WTC11 (cell line): ENCODE measurements at regions not wholly inside any gene's neighbourhood (a gene's known extent, or its start where the extent isn't known, plus 50 kb on each side); places are given as distances from the start of the nearest gene placed in this dataset.

Experiments used
- ATAC-seq: fragments of 200-7000 bp; cut with Tn5 transposase; 2 replicates; pipeline ENCODE4 v1.10.0; 2021; ENCODE audit warnings: mild to moderate bottlenecking, moderate library complexity
- CTCF ChIA-PET: fragments of 300-600 bp; sonication (Branson Sonifier 250); formaldehyde crosslinking; loops from one replicate; lab custom pipeline; 2021; ENCODE audit warnings: antibody characterized with exemption; lab: Charles Lee
- POLR2A ChIA-PET: fragments of 350-600 bp; sonication (Branson Sonifier 250); formaldehyde crosslinking; loops from one replicate; lab custom pipeline; 2021; ENCODE audit warnings: antibody characterized with exemption; lab: Charles Lee
- DNase-seq: peaks from one replicate; pipeline ENCODE4 v3.0.0; 2021; ENCODE audit warnings: low spot score
- H3K27ac Mint-ChIP-seq: 2 replicates; pipeline ENCODE4 v1.8.0; 2021; ENCODE audit warnings: mixed read lengths
- H3K27me3 Mint-ChIP-seq: 2 replicates; pipeline ENCODE4 v1.8.0; 2021; ENCODE audit warnings: low read depth, mild to moderate bottlenecking, moderate library complexity, mixed read lengths
- H3K36me3 Mint-ChIP-seq: 2 replicates; pipeline ENCODE4 v1.8.0; 2021; ENCODE audit warnings: mixed read lengths
- H3K4me1 Mint-ChIP-seq: 2 replicates; pipeline ENCODE4 v1.8.0; 2022; ENCODE audit warnings: mixed read lengths
- H3K4me3 Mint-ChIP-seq: 2 replicates; pipeline ENCODE4 v1.8.0; 2021; ENCODE audit warnings: mild to moderate bottlenecking, moderate library complexity, mixed read lengths
- H3K9me3 Mint-ChIP-seq: 2 replicates; pipeline ENCODE4 v1.8.0; 2021; ENCODE audit warnings: mixed read lengths
- ATF1 ChIP-seq: sonication (generic); formaldehyde crosslinking; IDR thresholded peaks from 2 replicates; pipeline ENCODE4 v1.8.1; 2023; ENCODE audit warnings: mild to moderate bottlenecking, moderate library complexity, missing genetic modification reagents
- GRHL2 ChIP-seq: fragments of 250-450 bp; sonication (Bioruptor Pico); IDR thresholded peaks from 2 replicates; pipeline ENCODE4 v1.8.0; 2022; ENCODE audit warnings: mild to moderate bottlenecking, moderate library complexity; ENCODE audit not compliant: insufficient replicate concordance, severe bottlenecking
- MYBL2 ChIP-seq: sonication (generic); formaldehyde crosslinking; IDR thresholded peaks from 2 replicates; pipeline ENCODE4 v1.8.1; 2023; ENCODE audit warnings: mild to moderate bottlenecking, moderate library complexity, missing genetic modification reagents
- NFE2L1 ChIP-seq: sonication (generic); formaldehyde crosslinking; IDR thresholded peaks from 2 replicates; pipeline ENCODE4 v1.8.1; 2023; ENCODE audit warnings: missing genetic modification reagents
- PRRX2 ChIP-seq: fragments of 250-450 bp; sonication (Bioruptor Pico); IDR thresholded peaks from 2 replicates; pipeline ENCODE4 v1.8.0; 2021; ENCODE audit warnings: mild to moderate bottlenecking
- RELA ChIP-seq: sonication (generic); formaldehyde crosslinking; IDR thresholded peaks from 2 replicates; pipeline ENCODE4 v1.8.1; 2022; ENCODE audit warnings: missing genetic modification reagents, mild to moderate bottlenecking, borderline replicate concordance
- TEAD1 ChIP-seq: sonication (generic); formaldehyde crosslinking; IDR thresholded peaks from 2 replicates; pipeline ENCODE4 v1.8.0; 2022; ENCODE audit warnings: mild to moderate bottlenecking, missing genetic modification reagents
- TEAD4 ChIP-seq: sonication (generic); formaldehyde crosslinking; IDR thresholded peaks from 2 replicates; pipeline ENCODE4 v1.8.0; 2022; ENCODE audit warnings: mild to moderate bottlenecking, missing genetic modification reagents
- ZNF121 ChIP-seq: sonication (generic); formaldehyde crosslinking; IDR thresholded peaks from 2 replicates; pipeline ENCODE4 v1.8.0; 2023; ENCODE audit warnings: missing genetic modification reagents
- ZNF232 ChIP-seq: sonication (generic); formaldehyde crosslinking; IDR thresholded peaks from 2 replicates; pipeline ENCODE4 v1.8.0; 2022; ENCODE audit warnings: mild to moderate bottlenecking, missing genetic modification reagents
- ZNF671 ChIP-seq: fragments of 250-450 bp; sonication (Bioruptor Pico); IDR thresholded peaks from 2 replicates; pipeline ENCODE4 v1.8.0; 2021; ENCODE audit warnings: mild to moderate bottlenecking
- TF ChIP-seq, protein P1 (sequence below): sonication (generic); formaldehyde crosslinking; IDR thresholded peaks from 2 replicates; pipeline ENCODE4 v1.8.0; 2022; ENCODE audit warnings: missing genetic modification reagents
- TF ChIP-seq, protein P2 (sequence below): sonication (generic); formaldehyde crosslinking; IDR thresholded peaks from 2 replicates; pipeline ENCODE4 v1.8.0; 2023; ENCODE audit warnings: missing genetic modification reagents, mild to moderate bottlenecking, borderline replicate concordance
- TF ChIP-seq, protein P3 (sequence below): sonication (generic); formaldehyde crosslinking; conservative IDR thresholded peaks from 2 replicates; pipeline ENCODE4 v1.8.1; 2022; ENCODE audit warnings: mild to moderate bottlenecking, missing genetic modification reagents
- TF ChIP-seq, protein P4 (sequence below): sonication (generic); formaldehyde crosslinking; IDR thresholded peaks from 2 replicates; pipeline ENCODE4 v1.8.0; 2022; ENCODE audit warnings: mild to moderate bottlenecking, missing genetic modification reagents
- TF ChIP-seq, protein P5 (sequence below): fragments of 250-450 bp; sonication (Bioruptor Pico); IDR thresholded peaks from 2 replicates; pipeline ENCODE4 v1.9.0; 2021; ENCODE audit warnings: mild to moderate bottlenecking
- TF ChIP-seq, protein P6 (sequence below): fragments of 200-600 bp; IDR thresholded peaks from 2 replicates; pipeline ENCODE4 v1.8.0; 2022; ENCODE audit warnings: antibody characterized with exemption
- TF ChIP-seq, protein P7 (sequence below): sonication (generic); formaldehyde crosslinking; IDR thresholded peaks from 2 replicates; pipeline ENCODE4 v1.8.1; 2023; ENCODE audit warnings: mild to moderate bottlenecking, missing genetic modification reagents
- TF ChIP-seq, protein P8 (sequence below): sonication (generic); formaldehyde crosslinking; IDR thresholded peaks from 2 replicates; pipeline ENCODE4 v1.8.1; 2023; ENCODE audit warnings: mild to moderate bottlenecking, missing genetic modification reagents

DNA sequence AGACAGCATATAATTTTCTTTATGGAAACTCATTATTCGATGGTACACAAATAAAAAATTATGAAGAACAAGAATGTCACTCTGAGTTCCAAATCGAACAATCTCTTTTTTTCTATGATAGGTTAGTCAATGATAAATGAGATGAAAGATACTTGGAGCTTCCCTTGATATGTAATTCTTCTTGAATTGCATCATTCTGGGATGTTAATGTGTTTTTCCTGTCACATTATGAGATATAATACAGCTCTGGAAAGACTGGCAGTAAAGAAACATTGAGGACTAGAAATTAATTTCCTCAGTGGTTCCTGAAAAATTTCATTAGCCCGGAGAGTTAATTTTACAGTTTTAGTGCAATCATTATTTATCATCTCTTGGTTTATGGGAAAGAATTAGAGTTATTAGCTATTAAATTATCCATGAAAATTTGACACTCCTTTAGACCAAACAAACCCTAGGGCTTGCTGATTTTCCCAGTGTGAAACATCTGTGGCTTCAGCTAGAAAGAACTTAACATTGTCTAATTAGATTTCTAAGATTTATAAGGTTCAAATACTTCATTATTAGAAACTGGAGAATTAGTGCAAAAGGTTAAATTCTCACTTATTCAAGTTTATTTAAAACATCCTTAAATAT lies 1546.6 kb upstream of the TENM3 start:
- POLR2A ChIA-PET = no interaction called here

DNA sequence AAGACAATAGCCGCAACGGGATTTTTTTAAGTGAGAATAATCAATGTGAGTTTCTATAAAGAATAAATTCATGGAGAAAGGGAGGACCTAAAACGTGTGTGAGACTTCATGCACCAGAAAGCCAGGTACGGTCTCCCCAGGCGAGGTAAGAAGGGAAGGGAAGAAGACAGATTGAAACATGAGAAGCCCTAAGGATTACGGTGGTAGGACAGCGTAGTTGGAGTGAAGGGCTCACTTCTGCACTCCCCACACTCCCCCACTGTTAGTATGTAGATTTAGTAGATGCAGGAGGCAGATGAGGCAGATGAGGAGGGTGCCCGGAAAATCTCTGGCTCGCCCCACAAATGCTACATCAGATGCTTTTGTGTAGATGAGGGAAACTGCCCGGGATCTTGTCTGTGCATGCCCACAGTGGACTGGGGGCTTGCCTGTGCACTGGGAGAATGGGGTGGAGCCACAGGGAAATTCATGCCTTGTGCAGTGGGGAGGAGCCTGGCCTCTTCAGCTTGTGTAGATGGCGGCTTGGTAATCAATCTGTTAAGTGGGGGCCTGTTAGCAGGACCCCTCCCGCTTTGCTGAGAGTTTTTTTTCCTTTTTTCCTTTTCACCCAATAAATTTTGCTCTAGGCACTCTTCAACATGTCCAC lies 1544.5 kb upstream of the TENM3 start:
- Mint-ChIP-seq H3K27ac (no peak overlapping the region), H3K36me3 (peaks cover 10% of the 10 kb centered on the region), H3K4me1 (peaks cover 32% of the 10 kb centered on the region), H3K4me3 (no peak overlapping the region), H3K9me3 (peaks cover 20% of the 10 kb centered on the region), H3K27me3 (no peaks in the 10 kb centered on the region)
- ChIA-PET POLR2A (no interaction called here), CTCF (no interaction called here)
- peak; percentile 78 for ATAC-seq
- peak; percentile 12 for DNase-seq
- TF ChIP-seq, protein P1, sequence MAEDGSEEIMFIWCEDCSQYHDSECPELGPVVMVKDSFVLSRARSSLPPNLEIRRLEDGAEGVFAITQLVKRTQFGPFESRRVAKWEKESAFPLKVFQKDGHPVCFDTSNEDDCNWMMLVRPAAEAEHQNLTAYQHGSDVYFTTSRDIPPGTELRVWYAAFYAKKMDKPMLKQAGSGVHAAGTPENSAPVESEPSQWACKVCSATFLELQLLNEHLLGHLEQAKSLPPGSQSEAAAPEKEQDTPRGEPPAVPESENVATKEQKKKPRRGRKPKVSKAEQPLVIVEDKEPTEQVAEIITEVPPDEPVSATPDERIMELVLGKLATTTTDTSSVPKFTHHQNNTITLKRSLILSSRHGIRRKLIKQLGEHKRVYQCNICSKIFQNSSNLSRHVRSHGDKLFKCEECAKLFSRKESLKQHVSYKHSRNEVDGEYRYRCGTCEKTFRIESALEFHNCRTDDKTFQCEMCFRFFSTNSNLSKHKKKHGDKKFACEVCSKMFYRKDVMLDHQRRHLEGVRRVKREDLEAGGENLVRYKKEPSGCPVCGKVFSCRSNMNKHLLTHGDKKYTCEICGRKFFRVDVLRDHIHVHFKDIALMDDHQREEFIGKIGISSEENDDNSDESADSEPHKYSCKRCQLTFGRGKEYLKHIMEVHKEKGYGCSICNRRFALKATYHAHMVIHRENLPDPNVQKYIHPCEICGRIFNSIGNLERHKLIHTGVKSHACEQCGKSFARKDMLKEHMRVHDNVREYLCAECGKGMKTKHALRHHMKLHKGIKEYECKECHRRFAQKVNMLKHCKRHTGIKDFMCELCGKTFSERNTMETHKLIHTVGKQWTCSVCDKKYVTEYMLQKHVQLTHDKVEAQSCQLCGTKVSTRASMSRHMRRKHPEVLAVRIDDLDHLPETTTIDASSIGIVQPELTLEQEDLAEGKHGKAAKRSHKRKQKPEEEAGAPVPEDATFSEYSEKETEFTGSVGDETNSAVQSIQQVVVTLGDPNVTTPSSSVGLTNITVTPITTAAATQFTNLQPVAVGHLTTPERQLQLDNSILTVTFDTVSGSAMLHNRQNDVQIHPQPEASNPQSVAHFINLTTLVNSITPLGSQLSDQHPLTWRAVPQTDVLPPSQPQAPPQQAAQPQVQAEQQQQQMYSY = no peak
- TF ChIP-seq, protein P2, sequence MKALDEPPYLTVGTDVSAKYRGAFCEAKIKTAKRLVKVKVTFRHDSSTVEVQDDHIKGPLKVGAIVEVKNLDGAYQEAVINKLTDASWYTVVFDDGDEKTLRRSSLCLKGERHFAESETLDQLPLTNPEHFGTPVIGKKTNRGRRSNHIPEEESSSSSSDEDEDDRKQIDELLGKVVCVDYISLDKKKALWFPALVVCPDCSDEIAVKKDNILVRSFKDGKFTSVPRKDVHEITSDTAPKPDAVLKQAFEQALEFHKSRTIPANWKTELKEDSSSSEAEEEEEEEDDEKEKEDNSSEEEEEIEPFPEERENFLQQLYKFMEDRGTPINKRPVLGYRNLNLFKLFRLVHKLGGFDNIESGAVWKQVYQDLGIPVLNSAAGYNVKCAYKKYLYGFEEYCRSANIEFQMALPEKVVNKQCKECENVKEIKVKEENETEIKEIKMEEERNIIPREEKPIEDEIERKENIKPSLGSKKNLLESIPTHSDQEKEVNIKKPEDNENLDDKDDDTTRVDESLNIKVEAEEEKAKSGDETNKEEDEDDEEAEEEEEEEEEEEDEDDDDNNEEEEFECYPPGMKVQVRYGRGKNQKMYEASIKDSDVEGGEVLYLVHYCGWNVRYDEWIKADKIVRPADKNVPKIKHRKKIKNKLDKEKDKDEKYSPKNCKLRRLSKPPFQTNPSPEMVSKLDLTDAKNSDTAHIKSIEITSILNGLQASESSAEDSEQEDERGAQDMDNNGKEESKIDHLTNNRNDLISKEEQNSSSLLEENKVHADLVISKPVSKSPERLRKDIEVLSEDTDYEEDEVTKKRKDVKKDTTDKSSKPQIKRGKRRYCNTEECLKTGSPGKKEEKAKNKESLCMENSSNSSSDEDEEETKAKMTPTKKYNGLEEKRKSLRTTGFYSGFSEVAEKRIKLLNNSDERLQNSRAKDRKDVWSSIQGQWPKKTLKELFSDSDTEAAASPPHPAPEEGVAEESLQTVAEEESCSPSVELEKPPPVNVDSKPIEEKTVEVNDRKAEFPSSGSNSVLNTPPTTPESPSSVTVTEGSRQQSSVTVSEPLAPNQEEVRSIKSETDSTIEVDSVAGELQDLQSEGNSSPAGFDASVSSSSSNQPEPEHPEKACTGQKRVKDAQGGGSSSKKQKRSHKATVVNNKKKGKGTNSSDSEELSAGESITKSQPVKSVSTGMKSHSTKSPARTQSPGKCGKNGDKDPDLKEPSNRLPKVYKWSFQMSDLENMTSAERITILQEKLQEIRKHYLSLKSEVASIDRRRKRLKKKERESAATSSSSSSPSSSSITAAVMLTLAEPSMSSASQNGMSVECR (CRISPR knock-in tag) = no peak
- TF ChIP-seq ATF1 (CRISPR knock-in tag) (no peak), TEAD4 (CRISPR knock-in tag) (no peak)

More for the DNA sequence above, 1546.6 kb upstream of the TENM3 start:
- CTCF ChIA-PET = no interaction called here
- peaks cover 31% of the 10 kb centered on the region for H3K4me1 Mint-ChIP-seq
- no peak overlapping the region for H3K27ac Mint-ChIP-seq
- DNase-seq (no peak), ATAC-seq (no peak)
- H3K36me3 Mint-ChIP-seq = peaks cover 27% of the 10 kb centered on the region
- H3K9me3 Mint-ChIP-seq = peaks cover 35% of the 10 kb centered on the region
- H3K27me3 Mint-ChIP-seq = no peaks in the 10 kb centered on the region
- TF ChIP-seq PRRX2 (CRISPR knock-in tag) (no peak), TEAD1 (no peak), NFE2L1 (CRISPR knock-in tag) (no peak), RELA (CRISPR knock-in tag) (no peak), TEAD4 (CRISPR knock-in tag) (no peak), GRHL2 (CRISPR knock-in tag) (no peak), ZNF121 (CRISPR knock-in tag) (no peak), ZNF232 (CRISPR knock-in tag) (no peak), ZNF671 (CRISPR knock-in tag) (no peak), MYBL2 (CRISPR knock-in tag) (no peak)
- TF ChIP-seq, protein P3, sequence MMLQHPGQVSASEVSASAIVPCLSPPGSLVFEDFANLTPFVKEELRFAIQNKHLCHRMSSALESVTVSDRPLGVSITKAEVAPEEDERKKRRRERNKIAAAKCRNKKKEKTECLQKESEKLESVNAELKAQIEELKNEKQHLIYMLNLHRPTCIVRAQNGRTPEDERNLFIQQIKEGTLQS (CRISPR knock-in tag) = no peak
- TF ChIP-seq, protein P4, sequence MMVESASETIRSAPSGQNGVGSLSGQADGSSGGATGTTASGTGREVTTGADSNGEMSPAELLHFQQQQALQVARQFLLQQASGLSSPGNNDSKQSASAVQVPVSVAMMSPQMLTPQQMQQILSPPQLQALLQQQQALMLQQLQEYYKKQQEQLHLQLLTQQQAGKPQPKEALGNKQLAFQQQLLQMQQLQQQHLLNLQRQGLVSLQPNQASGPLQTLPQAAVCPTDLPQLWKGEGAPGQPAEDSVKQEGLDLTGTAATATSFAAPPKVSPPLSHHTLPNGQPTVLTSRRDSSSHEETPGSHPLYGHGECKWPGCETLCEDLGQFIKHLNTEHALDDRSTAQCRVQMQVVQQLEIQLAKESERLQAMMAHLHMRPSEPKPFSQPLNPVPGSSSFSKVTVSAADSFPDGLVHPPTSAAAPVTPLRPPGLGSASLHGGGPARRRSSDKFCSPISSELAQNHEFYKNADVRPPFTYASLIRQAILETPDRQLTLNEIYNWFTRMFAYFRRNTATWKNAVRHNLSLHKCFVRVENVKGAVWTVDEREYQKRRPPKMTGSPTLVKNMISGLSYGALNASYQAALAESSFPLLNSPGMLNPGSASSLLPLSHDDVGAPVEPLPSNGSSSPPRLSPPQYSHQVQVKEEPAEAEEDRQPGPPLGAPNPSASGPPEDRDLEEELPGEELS (CRISPR knock-in tag) = no peak
- TF ChIP-seq, protein P5, sequence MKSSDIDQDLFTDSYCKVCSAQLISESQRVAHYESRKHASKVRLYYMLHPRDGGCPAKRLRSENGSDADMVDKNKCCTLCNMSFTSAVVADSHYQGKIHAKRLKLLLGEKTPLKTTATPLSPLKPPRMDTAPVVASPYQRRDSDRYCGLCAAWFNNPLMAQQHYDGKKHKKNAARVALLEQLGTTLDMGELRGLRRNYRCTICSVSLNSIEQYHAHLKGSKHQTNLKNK (CRISPR knock-in tag) = no peak
- TF ChIP-seq, protein P6, sequence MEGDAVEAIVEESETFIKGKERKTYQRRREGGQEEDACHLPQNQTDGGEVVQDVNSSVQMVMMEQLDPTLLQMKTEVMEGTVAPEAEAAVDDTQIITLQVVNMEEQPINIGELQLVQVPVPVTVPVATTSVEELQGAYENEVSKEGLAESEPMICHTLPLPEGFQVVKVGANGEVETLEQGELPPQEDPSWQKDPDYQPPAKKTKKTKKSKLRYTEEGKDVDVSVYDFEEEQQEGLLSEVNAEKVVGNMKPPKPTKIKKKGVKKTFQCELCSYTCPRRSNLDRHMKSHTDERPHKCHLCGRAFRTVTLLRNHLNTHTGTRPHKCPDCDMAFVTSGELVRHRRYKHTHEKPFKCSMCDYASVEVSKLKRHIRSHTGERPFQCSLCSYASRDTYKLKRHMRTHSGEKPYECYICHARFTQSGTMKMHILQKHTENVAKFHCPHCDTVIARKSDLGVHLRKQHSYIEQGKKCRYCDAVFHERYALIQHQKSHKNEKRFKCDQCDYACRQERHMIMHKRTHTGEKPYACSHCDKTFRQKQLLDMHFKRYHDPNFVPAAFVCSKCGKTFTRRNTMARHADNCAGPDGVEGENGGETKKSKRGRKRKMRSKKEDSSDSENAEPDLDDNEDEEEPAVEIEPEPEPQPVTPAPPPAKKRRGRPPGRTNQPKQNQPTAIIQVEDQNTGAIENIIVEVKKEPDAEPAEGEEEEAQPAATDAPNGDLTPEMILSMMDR = no peak
- TF ChIP-seq, protein P7, sequence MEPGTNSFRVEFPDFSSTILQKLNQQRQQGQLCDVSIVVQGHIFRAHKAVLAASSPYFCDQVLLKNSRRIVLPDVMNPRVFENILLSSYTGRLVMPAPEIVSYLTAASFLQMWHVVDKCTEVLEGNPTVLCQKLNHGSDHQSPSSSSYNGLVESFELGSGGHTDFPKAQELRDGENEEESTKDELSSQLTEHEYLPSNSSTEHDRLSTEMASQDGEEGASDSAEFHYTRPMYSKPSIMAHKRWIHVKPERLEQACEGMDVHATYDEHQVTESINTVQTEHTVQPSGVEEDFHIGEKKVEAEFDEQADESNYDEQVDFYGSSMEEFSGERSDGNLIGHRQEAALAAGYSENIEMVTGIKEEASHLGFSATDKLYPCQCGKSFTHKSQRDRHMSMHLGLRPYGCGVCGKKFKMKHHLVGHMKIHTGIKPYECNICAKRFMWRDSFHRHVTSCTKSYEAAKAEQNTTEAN (CRISPR knock-in tag) = no peak
- TF ChIP-seq, protein P8, sequence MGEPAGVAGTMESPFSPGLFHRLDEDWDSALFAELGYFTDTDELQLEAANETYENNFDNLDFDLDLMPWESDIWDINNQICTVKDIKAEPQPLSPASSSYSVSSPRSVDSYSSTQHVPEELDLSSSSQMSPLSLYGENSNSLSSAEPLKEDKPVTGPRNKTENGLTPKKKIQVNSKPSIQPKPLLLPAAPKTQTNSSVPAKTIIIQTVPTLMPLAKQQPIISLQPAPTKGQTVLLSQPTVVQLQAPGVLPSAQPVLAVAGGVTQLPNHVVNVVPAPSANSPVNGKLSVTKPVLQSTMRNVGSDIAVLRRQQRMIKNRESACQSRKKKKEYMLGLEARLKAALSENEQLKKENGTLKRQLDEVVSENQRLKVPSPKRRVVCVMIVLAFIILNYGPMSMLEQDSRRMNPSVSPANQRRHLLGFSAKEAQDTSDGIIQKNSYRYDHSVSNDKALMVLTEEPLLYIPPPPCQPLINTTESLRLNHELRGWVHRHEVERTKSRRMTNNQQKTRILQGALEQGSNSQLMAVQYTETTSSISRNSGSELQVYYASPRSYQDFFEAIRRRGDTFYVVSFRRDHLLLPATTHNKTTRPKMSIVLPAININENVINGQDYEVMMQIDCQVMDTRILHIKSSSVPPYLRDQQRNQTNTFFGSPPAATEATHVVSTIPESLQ (CRISPR knock-in tag) = no peak
- TF ChIP-seq, all 79 proteins: peak for 0
- H3K4me3 Mint-ChIP-seq = no peak overlapping the region
